ENCODE measurements at regions not wholly inside any gene's neighbourhood (a gene's known extent, or its start where the extent isn't known, plus 50 kb on each side); places are given as distances from the start of the nearest gene placed in this dataset.
A peak's percentile ranks its signal among the peaks of the same experiment; 100 is the strongest.

DNA sequence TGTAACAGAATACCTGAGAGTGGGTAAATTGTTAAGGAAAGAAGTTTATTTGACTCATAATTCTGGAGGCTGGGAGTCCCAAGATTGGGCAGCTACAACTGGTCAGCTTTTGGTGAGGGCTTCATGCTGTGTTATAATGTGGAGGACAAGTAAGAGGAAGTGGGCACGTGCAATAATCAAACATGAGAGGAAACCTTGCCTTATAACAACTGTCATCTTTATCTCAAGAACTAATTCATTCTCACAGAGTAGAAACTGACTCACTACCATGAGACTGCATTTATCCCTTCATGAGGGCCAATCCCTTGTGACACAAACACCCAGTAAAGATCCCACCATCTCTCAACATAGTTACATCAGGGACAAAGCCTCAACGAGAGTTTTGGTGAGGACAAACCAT is 318.1 kb upstream of the NT5C1B start:
- Histone ChIP-seq H3K9me3 (no peaks in the 10 kb centered on the region), H3K4me3 (no peak overlapping the region), H3K4me1 (peaks cover 0 to 11% (median 0%) of the 10 kb centered on the region in 3 donors), H3K27ac (no peak overlapping the region), H3K36me3 (no peaks in the 10 kb centered on the region), H3K27me3 (no peaks in the 10 kb centered on the region)
- 50 to 89% methylated on average over 1 to 2 of the region's 2 CpGs for WGBS, 2 donors (ENCODE audit: low coverage in 1 of 2)
- ATAC-seq: no peak
- no peak for TF ChIP-seq POLR2AphosphoS5 (IDR thresholded peaks at IDR 0.05)
- no peak for TF ChIP-seq EP300 (IDR thresholded peaks at IDR 0.05)
- TF ChIP-seq POLR2A (IDR thresholded peaks at IDR 0.05): no peak
- TF ChIP-seq, protein P1, sequence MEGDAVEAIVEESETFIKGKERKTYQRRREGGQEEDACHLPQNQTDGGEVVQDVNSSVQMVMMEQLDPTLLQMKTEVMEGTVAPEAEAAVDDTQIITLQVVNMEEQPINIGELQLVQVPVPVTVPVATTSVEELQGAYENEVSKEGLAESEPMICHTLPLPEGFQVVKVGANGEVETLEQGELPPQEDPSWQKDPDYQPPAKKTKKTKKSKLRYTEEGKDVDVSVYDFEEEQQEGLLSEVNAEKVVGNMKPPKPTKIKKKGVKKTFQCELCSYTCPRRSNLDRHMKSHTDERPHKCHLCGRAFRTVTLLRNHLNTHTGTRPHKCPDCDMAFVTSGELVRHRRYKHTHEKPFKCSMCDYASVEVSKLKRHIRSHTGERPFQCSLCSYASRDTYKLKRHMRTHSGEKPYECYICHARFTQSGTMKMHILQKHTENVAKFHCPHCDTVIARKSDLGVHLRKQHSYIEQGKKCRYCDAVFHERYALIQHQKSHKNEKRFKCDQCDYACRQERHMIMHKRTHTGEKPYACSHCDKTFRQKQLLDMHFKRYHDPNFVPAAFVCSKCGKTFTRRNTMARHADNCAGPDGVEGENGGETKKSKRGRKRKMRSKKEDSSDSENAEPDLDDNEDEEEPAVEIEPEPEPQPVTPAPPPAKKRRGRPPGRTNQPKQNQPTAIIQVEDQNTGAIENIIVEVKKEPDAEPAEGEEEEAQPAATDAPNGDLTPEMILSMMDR (IDR thresholded peaks at IDR 0.05): no peak

DNA sequence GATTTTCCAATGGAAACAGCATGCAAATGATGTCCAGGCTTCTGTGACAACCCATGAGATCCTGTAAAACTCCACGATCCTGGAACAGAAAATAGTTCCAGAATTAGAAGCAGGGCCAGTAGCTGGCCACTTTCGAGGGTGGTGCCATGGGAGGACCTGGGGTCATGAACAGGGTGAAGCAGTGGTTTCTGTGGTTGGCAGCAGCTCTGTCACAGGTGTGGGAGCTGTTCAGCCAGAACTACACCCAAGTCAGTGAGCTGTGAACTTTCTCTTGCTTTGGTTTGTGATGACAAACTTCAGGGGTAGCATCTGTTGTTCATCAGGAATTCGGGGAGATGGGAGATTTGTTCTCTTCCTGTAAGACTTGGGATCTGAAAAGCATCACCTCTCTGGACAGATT is 314.4 kb upstream of the NT5C1B start:
- no peaks in the 10 kb centered on the region for H3K36me3 ChIP-seq
- TF ChIP-seq EP300 (IDR thresholded peaks at IDR 0.05): no peak
- no peak for TF ChIP-seq POLR2A (IDR thresholded peaks at IDR 0.05)
- no peak for TF ChIP-seq POLR2AphosphoS5 (IDR thresholded peaks at IDR 0.05)
- TF ChIP-seq, protein P1 (IDR thresholded peaks at IDR 0.05): no peak
- 100% methylated on average over 1 of the region's 3 CpGs; no CpG with 5 or more reads in 1 of the 2 donors for WGBS, 2 donors (ENCODE audit: low coverage in 1 of 2)

DNA sequence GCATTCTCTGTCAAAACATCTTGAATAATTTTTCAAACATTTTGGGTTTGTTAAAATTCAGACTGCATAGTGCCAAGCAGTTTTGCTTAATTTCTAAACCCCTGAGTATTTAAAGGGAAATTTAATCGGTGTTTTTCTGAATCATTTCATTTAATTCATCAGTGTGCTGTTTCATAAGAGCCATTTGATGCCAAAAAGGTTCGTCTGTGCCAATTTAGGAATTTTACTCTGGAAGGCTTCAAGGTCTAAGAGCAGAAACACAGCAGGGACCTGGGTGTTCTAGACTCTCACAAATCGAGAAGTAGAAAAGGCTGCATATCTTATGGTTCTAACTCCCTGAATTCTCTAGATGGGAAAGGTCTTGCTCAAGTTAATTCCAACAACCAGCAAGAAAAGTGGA is 311.9 kb upstream of the NT5C1B start:
- Histone ChIP-seq H3K27me3 (no peaks in the 10 kb centered on the region), H3K27ac (peak overlapping the region; percentile 57 to 71 (median 65)), H3K4me1 (peaks cover 4 to 31% (median 7%) of the 10 kb centered on the region in 3 donors), H3K4me3 (no peak overlapping the region), H3K9me3 (no peaks in the 10 kb centered on the region), H3K36me3 (no peaks in the 10 kb centered on the region)
- TF ChIP-seq, protein P1 (IDR thresholded peaks at IDR 0.05): no peak
- TF ChIP-seq EP300 (IDR thresholded peaks at IDR 0.05): no peak
- no peak for TF ChIP-seq POLR2A (IDR thresholded peaks at IDR 0.05)
- TF ChIP-seq POLR2AphosphoS5 (IDR thresholded peaks at IDR 0.05): no peak
- peak; percentile 62 for ATAC-seq
- WGBS, 2 donors (ENCODE audit: low coverage in 1 of 2): 11 to 28% methylated on average over 2 to 3 of the region's 3 CpGs

More for the DNA sequence above, 314.4 kb upstream of the NT5C1B start:
- no peaks in the 10 kb centered on the region for H3K27me3 ChIP-seq
- no peak for ATAC-seq
- peaks cover 4 to 31% (median 7%) of the 10 kb centered on the region in 3 donors for H3K4me1 ChIP-seq
- no peak overlapping the region for H3K27ac ChIP-seq
- H3K4me3 ChIP-seq: no peak overlapping the region
- H3K9me3 ChIP-seq: no peaks in the 10 kb centered on the region

DNA sequence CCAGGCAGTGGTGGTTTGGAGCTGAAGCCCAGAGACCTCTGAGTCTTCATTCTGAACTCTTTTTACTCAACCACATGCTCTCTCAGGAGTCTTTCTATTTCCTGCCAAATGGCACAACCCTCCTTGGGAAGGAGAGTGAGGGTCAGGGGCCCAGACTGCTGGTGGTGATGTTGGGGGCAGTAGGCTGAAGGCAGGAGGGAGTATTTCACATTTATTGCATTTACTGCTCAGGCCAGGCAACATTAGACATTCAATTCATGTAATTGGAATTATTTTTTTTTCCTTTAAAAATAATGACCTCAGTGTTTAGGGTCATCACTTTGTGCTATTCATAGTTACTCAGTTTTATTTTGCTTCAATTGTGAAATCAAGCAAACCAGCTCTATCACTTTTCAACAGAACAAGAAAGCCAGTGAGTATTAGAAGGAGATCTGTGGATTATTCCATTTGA is 311.3 kb upstream of the NT5C1B start:
- H3K4me3 ChIP-seq: no peak overlapping the region
- H3K36me3 ChIP-seq: no peaks in the 10 kb centered on the region
- no peak for TF ChIP-seq POLR2A (IDR thresholded peaks at IDR 0.05)
- TF ChIP-seq EP300 (IDR thresholded peaks at IDR 0.05): no peak
- peak; percentile 13 for TF ChIP-seq POLR2AphosphoS5 (IDR thresholded peaks at IDR 0.05)
- H3K27ac ChIP-seq: peak overlapping the region; percentile 57 to 71 (median 65)
- ATAC-seq: peak; percentile 72
- H3K9me3 ChIP-seq: no peaks in the 10 kb centered on the region
- H3K4me1 ChIP-seq: peaks cover 4 to 31% (median 7%) of the 10 kb centered on the region in 3 donors
- H3K27me3 ChIP-seq: no peaks in the 10 kb centered on the region

DNA sequence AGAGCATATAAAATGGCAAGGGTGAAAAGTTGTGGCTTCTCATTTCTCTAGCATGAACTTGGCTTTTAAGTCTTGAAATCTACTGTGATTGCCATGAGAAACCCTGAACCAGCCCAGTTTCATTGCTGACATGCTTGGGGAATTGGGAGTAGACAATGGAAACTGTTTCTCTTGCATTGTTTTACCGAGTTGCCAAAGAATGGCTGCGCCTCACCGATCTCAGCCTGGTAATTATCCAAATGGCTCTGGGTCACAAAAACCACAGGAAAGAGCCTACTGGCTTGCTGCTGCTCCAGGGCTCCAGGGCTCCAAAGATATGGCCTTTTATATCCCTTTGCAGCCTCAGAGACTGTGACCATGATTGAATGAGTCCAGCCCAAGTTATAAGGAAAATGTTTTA is 310.4 kb upstream of the NT5C1B start:
- no peak for ATAC-seq
- H3K27ac ChIP-seq: peak overlapping the region in 2 of 4 donors; percentile 32 to 63

More for the DNA sequence above, 310.4 kb upstream of the NT5C1B start:
- no peaks in the 10 kb centered on the region for H3K27me3 ChIP-seq
- peaks cover 4 to 31% (median 7%) of the 10 kb centered on the region in 3 donors for H3K4me1 ChIP-seq
- TF ChIP-seq POLR2A (IDR thresholded peaks at IDR 0.05) (no peak), POLR2AphosphoS5 (IDR thresholded peaks at IDR 0.05) (no peak), EP300 (IDR thresholded peaks at IDR 0.05) (no peak)
- TF ChIP-seq, protein P1 (IDR thresholded peaks at IDR 0.05): no peak
- H3K9me3 ChIP-seq: no peaks in the 10 kb centered on the region
- no peaks in the 10 kb centered on the region for H3K36me3 ChIP-seq
- no peak overlapping the region for H3K4me3 ChIP-seq
- 41 to 100% methylated on average over 1 to 3 of the region's 3 CpGs for WGBS, 2 donors (ENCODE audit: low coverage in 1 of 2)

Data from gastroesophageal sphincter (tissue), 4 donors.